Fibroblast of skin of right quadriceps (primary cell): ENCODE measurements at regions not wholly inside any gene's neighbourhood (a gene's known extent, or its start where the extent isn't known, plus 50 kb on each side); places are given as distances from the start of the nearest gene placed in this dataset.

Experiments used
- DNase-seq: peaks from one replicate; pipeline ENCODE4 v3.0.0-alpha.2; 2013

- DNase-seq: no peak
Measured at GRCh38 chr5:108649106-108649505, 98.6 kb upstream of the FER start.

- peak; percentile 73 for DNase-seq
Measured at GRCh38 chr5:108642170-108642906, 105.4 kb upstream of the FER start.

- DNase-seq: no peak
Measured at GRCh38 chr5:108641596-108641995, 106.1 kb upstream of the FER start.

GRCh38 chr5:108639366-108639765 is 108.3 kb upstream of the FER start:
- DNase-seq: peak; percentile 70

GRCh38 chr5:108638021-108638420 is 109.7 kb upstream of the FER start:
- DNase-seq: no peak

- DNase-seq: peak; percentile 77
Measured at GRCh38 chr5:108637134-108637533, 110.6 kb upstream of the FER start.

GRCh38 chr5:108636135-108636853 is 111.4 kb upstream of the FER start:
- DNase-seq: no peak

- DNase-seq: peak; percentile 26
Measured at GRCh38 chr5:108634617-108635288, 112.9 kb upstream of the FER start.

GRCh38 chr5:108634010-108634616 is 113.6 kb upstream of the FER start:
- DNase-seq: peak; percentile 48

GRCh38 chr5:108629779-108630528 is 117.7 kb upstream of the FER start:
- no peak for DNase-seq

GRCh38 chr5:108625654-108626053 is 122.0 kb upstream of the FER start:
- DNase-seq: no peak

GRCh38 chr5:108623826-108624225 is 123.9 kb upstream of the FER start:
- DNase-seq: no peak

GRCh38 chr5:108620516-108620915 is 127.2 kb upstream of the FER start:
- DNase-seq: no peak

GRCh38 chr5:108619815-108620214 is 127.9 kb upstream of the FER start:
- DNase-seq: no peak

- no peak for DNase-seq
Measured at GRCh38 chr5:108617467-108618435, 129.9 kb upstream of the FER start.

GRCh38 chr5:108615216-108615615 is 132.5 kb upstream of the FER start:
- peak; percentile 48 for DNase-seq

- no peak for DNase-seq
Measured at GRCh38 chr5:108607421-108607820, 140.3 kb upstream of the FER start.

- DNase-seq: no peak
Measured at GRCh38 chr5:108606185-108606584, 141.5 kb upstream of the FER start.

- DNase-seq: no peak
Measured at GRCh38 chr5:108602830-108603229, 144.9 kb upstream of the FER start.

GRCh38 chr5:108590799-108591198 is 156.9 kb upstream of the FER start:
- no peak for DNase-seq

- DNase-seq: no peak
Measured at GRCh38 chr5:108588323-108588722, 159.4 kb upstream of the FER start.

- no peak for DNase-seq
Measured at GRCh38 chr5:108587821-108588220, 159.9 kb upstream of the FER start.
